ENCODE measurements at regions not wholly inside any gene's neighbourhood (a gene's known extent, or its start where the extent isn't known, plus 50 kb on each side); places are given as distances from the start of the nearest gene placed in this dataset.

- intact Hi-C loops (cut with DNase I), result no loop called here
- no peak for TF ChIP-seq CTCF (IDR thresholded peaks at IDR 0.05)
- ATAC-seq (no peak), DNase-seq (peak in 1 of 4 donors; percentile 47)
- Histone ChIP-seq H3K4me1 (no peaks in the 10 kb centered on the region), H3K27ac (no peak overlapping the region), H3K4me3 (no peak overlapping the region), H3K36me3 (no peaks in the 10 kb centered on the region), H3K27me3 (no peaks in the 10 kb centered on the region), H3K9me3 (no peaks in the 10 kb centered on the region)
These were observed 88.1 kb upstream of the KMT2C start for GRCh38 chr7:152523916-152524315.

- Histone ChIP-seq H3K36me3 (no peaks in the 10 kb centered on the region), H3K9me3 (no peaks in the 10 kb centered on the region), H3K27ac (no peak overlapping the region), H3K4me1 (no peaks in the 10 kb centered on the region), H3K27me3 (no peaks in the 10 kb centered on the region), H3K4me3 (no peak overlapping the region)
- ATAC-seq (no peak), DNase-seq (peak in 3 of 4 donors; percentile 18 to 32 (median 20))
- TF ChIP-seq CTCF (IDR thresholded peaks at IDR 0.05), result no peak
- intact Hi-C loops (cut with DNase I), result no loop called here
These were observed 86.8 kb upstream of the KMT2C start for GRCh38 chr7:152522571-152523067.

- Histone ChIP-seq H3K9me3 (no peaks in the 10 kb centered on the region), H3K4me1 (no peaks in the 10 kb centered on the region), H3K4me3 (no peak overlapping the region), H3K27me3 (no peaks in the 10 kb centered on the region), H3K27ac (no peak overlapping the region), H3K36me3 (no peaks in the 10 kb centered on the region)
- intact Hi-C loops (cut with DNase I), result no loop called here
- ATAC-seq (peak; percentile 42), DNase-seq (peak in 1 of 4 donors; percentile 48)
- no peak for TF ChIP-seq CTCF (IDR thresholded peaks at IDR 0.05)
These were observed 85.9 kb upstream of the KMT2C start for GRCh38 chr7:152521420-152522337.

- no peak for ATAC-seq
- no peak for TF ChIP-seq CTCF (IDR thresholded peaks at IDR 0.05)
- DNase-seq, result no peak
These were observed 85.1 kb upstream of the KMT2C start for GRCh38 chr7:152520861-152521302.

GRCh38 chr7:152519290-152519689, 83.5 kb upstream of the KMT2C start:
- H3K4me3 ChIP-seq, result no peak overlapping the region
- no peak overlapping the region for H3K27ac ChIP-seq
- no peaks in the 10 kb centered on the region for H3K9me3 ChIP-seq
- H3K36me3 ChIP-seq, result no peaks in the 10 kb centered on the region
- ATAC-seq, result no peak
- no peaks in the 10 kb centered on the region for H3K4me1 ChIP-seq
- intact Hi-C loops (cut with DNase I), result no loop called here
- no peak for TF ChIP-seq CTCF (IDR thresholded peaks at IDR 0.05)
- DNase-seq, result no peak
- no peaks in the 10 kb centered on the region for H3K27me3 ChIP-seq

More at GRCh38 chr7:152520861-152521302, 85.1 kb upstream of the KMT2C start:
- intact Hi-C loops (cut with DNase I), result no loop called here
- Histone ChIP-seq H3K4me3 (no peak overlapping the region), H3K4me1 (no peaks in the 10 kb centered on the region), H3K27ac (no peak overlapping the region), H3K36me3 (no peaks in the 10 kb centered on the region), H3K27me3 (no peaks in the 10 kb centered on the region), H3K9me3 (no peaks in the 10 kb centered on the region)

Measured in left lung (tissue), 4 donors.